GM23248 (cell line): ENCODE measurements at regions not wholly inside any gene's neighbourhood (a gene's known extent, or its start where the extent isn't known, plus 50 kb on each side); places are given as distances from the start of the nearest gene placed in this dataset.

Source experiments
- DNase-seq: peaks from one replicate; pipeline ENCODE4 v3.0.0-alpha.2; 2015
- H2AFZ ChIP-seq: fragments of 200-600 bp; sonication (generic); 2 replicates; pipeline ENCODE4 v1.6.1; 2016; ENCODE audit warnings: antibody characterized with exemption
- H3F3A ChIP-seq: fragments of 200-600 bp; sonication (generic); 2 replicates; pipeline ENCODE4 v1.6.1; 2016; ENCODE audit warnings: mild to moderate bottlenecking, antibody characterized with exemption, mixed run types; ENCODE audit not compliant: insufficient read depth
- H3K27ac ChIP-seq: fragments of 200-600 bp; sonication (generic); 2 replicates; pipeline ENCODE4 v1.5.1; 2016; ENCODE audit warnings: mild to moderate bottlenecking
- H3K27me3 ChIP-seq: fragments of 200-600 bp; sonication (generic); replicated peaks from 2 replicates; pipeline ENCODE4 v1.6.1; 2016; ENCODE audit warnings: mild to moderate bottlenecking; ENCODE audit not compliant: insufficient read depth
- H3K36me3 ChIP-seq: fragments of 200-600 bp; sonication (generic); 2 replicates; pipeline ENCODE4 v1.6.1; 2016; ENCODE audit warnings: low read depth, mild to moderate bottlenecking
- H3K4me1 ChIP-seq: fragments of 200-600 bp; sonication (generic); 2 replicates; pipeline ENCODE4 v1.6.1; 2016; ENCODE audit warnings: mild to moderate bottlenecking; ENCODE audit not compliant: insufficient read depth
- H3K4me2 ChIP-seq: fragments of 200-600 bp; sonication (generic); one replicate; pipeline ENCODE4 v1.6.1; 2016; ENCODE audit warnings: mild to moderate bottlenecking; ENCODE audit not compliant: unreplicated experiment
- H3K4me3 ChIP-seq: fragments of 200-600 bp; sonication (generic); 2 replicates; pipeline ENCODE4 v1.5.1; 2016; ENCODE audit warnings: mild to moderate bottlenecking
- H3K79me2 ChIP-seq: fragments of 200-600 bp; sonication (generic); 2 replicates; pipeline ENCODE4 v1.6.1; 2016; ENCODE audit warnings: mild to moderate bottlenecking; ENCODE audit not compliant: insufficient read depth
- H3K9ac ChIP-seq: fragments of 200-600 bp; sonication (generic); 2 replicates; pipeline ENCODE4 v1.6.1; 2016; ENCODE audit warnings: mild to moderate bottlenecking
- H3K9me2 ChIP-seq: fragments of 200-600 bp; sonication (generic); 2 replicates; pipeline ENCODE4 v1.6.1; 2016; ENCODE audit warnings: mixed run types, mild to moderate bottlenecking, moderate library complexity; ENCODE audit not compliant: insufficient read depth
- H3K9me3 ChIP-seq: fragments of 200-600 bp; sonication (generic); one replicate; pipeline ENCODE4 v1.6.1; 2017; ENCODE audit warnings: low read depth
- H4K20me1 ChIP-seq: fragments of 200-600 bp; sonication (generic); 2 replicates; pipeline ENCODE4 v1.6.0; 2016; ENCODE audit not compliant: insufficient read depth
- EZH2 ChIP-seq: fragments of 200-600 bp; sonication (generic); IDR thresholded peaks from 2 replicates; pipeline ENCODE4 v1.6.1; 2018; ENCODE audit warnings: antibody characterized with exemption, mild to moderate bottlenecking; ENCODE audit not compliant: insufficient read depth, poor library complexity, severe bottlenecking
- EZH2phosphoT487 ChIP-seq: fragments of 200-600 bp; sonication (generic); IDR thresholded peaks from 2 replicates; pipeline ENCODE4 v1.6.1; 2018; ENCODE audit warnings: antibody characterized with exemption, moderate library complexity, mild to moderate bottlenecking, low read depth; ENCODE audit not compliant: insufficient read depth
- WGBS, 2 experiments: methylation state at CpG; one replicate each; pipeline ENCODE4 v1.1.6; 2015 to 2017; ENCODE audit warnings: low lambda C conversion rate in 2 of 2, low coverage in 1 of 2; ENCODE audit errors: missing lambda C conversion rate in 2 of 2; 5-methylcytosine and 5-hydroxymethylcytosine counted together
- in situ Hi-C: fragments of 300-500 bp; cut with MboI; formaldehyde crosslinking; loops from 2 replicates; pipeline ENCODE4 v1.15.0; 2020

DNA sequence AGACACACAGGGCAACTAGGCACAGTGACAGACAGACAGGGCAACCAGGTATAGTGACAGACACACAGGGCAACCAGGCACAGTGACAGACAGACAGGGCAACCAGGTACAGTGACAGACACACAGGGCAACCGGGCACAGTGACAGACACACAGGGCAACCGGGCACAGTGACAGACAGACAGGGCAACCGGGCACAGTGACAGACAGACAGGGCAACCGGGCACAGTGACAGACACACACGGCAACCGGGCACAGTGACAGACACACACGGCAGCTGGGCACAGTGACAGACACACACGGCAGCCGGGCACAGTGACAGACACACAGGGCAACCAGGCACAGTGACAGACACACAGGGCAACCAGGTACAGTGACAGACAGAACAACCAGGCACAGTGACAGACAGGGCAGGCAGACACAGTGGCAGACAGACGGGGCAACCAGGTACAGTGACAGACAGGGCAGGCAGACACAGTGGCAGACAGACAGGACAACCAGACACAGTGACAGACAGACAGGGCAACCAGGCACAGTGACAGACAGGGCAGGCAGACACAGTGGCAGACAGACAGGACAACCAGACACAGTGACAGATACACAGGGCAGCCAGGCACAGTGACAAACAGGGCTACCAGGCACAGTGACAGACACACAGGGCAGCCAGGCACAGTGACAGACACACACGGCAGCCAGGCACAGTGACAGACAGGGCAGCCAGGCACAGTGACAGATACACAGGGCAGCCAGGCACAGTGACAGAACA lies 64.7 kb upstream of the RAB6C start:
- no peaks in the 10 kb centered on the region for H3K36me3 ChIP-seq
- in situ Hi-C loops: no loop called here
- no peak for TF ChIP-seq EZH2
- TF ChIP-seq EZH2phosphoT487: no peak
- H3K27ac ChIP-seq: no peak overlapping the region
- H3K4me1 ChIP-seq: no peaks in the 10 kb centered on the region
- no peak overlapping the region for H2AFZ ChIP-seq
- H3K27me3 ChIP-seq: no peaks in the 10 kb centered on the region
- H3K4me2 ChIP-seq: no peak overlapping the region
- H3K9ac ChIP-seq: no peak overlapping the region
- WGBS, 2 experiments: 30 to 31% methylated on average over 10 to 11 of the region's 11 CpGs
- H3K9me2 ChIP-seq: no peaks in the 10 kb centered on the region
- H3K9me3 ChIP-seq: no peaks in the 10 kb centered on the region
- no peak for DNase-seq
- no peaks in the 10 kb centered on the region for H4K20me1 ChIP-seq
- no peaks in the 10 kb centered on the region for H3K79me2 ChIP-seq
- H3K4me3 ChIP-seq: no peak overlapping the region
- H3F3A ChIP-seq: no peaks in the 10 kb centered on the region

DNA sequence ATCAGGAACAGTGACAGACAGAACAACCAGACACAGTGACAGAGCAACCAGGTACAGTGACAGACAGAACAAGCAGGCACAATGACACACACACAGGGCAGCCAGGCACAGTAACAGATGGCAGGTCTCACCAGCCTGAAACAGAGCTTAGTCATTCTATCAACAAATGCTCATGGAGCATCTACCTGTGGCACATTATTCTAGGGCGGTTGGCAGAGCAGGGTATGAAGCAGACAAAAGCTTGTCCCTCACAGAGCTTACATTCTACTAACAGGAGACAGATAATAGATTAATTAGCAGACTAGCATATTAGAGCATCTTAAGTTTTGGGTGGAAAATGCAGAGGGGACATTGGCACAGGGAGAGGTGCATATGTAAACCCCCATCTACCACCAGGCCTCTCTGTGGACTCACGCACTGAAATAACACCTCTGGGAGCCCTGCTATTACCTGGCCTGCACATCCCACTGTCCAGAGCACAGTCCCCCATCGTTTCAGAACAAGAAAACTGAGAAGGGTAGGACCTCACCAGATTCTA lies 64.1 kb upstream of the RAB6C start:
- Histone ChIP-seq H3F3A (no peaks in the 10 kb centered on the region), H3K9ac (no peak overlapping the region), H2AFZ (no peak overlapping the region), H3K4me3 (no peak overlapping the region), H3K9me3 (no peaks in the 10 kb centered on the region), H3K4me1 (no peaks in the 10 kb centered on the region), H3K27ac (no peak overlapping the region), H3K36me3 (no peaks in the 10 kb centered on the region), H4K20me1 (no peaks in the 10 kb centered on the region), H3K9me2 (no peaks in the 10 kb centered on the region), H3K79me2 (no peaks in the 10 kb centered on the region), H3K4me2 (no peak overlapping the region), H3K27me3 (no peaks in the 10 kb centered on the region)
- DNase-seq: no peak
- no peak for TF ChIP-seq EZH2phosphoT487
- TF ChIP-seq EZH2: no peak
- in situ Hi-C loops: no loop called here
- WGBS, 2 experiments: 60 to 61% methylated on average over 3 of the region's 3 CpGs

GRCh38 chr2:129918604-129919003 lies 60.9 kb upstream of the RAB6C start:
- DNase-seq: no peak
- Histone ChIP-seq H3K9ac (no peak overlapping the region), H2AFZ (no peak overlapping the region), H3K36me3 (no peaks in the 10 kb centered on the region), H3K4me2 (no peak overlapping the region), H3K4me3 (no peak overlapping the region), H3K9me2 (no peaks in the 10 kb centered on the region), H3K27ac (no peak overlapping the region), H3K79me2 (no peaks in the 10 kb centered on the region), H3K27me3 (peaks cover 12% of the 10 kb centered on the region; the same call in 1 of the 2 replicates), H3K4me1 (no peaks in the 10 kb centered on the region), H4K20me1 (no peaks in the 10 kb centered on the region), H3K9me3 (no peaks in the 10 kb centered on the region), H3F3A (no peaks in the 10 kb centered on the region)
- no peak for TF ChIP-seq EZH2phosphoT487
- TF ChIP-seq EZH2: no peak
- 32 to 43% methylated on average over 1 of the region's 1 CpG for WGBS, 2 experiments
- in situ Hi-C loops: no loop called here

DNA sequence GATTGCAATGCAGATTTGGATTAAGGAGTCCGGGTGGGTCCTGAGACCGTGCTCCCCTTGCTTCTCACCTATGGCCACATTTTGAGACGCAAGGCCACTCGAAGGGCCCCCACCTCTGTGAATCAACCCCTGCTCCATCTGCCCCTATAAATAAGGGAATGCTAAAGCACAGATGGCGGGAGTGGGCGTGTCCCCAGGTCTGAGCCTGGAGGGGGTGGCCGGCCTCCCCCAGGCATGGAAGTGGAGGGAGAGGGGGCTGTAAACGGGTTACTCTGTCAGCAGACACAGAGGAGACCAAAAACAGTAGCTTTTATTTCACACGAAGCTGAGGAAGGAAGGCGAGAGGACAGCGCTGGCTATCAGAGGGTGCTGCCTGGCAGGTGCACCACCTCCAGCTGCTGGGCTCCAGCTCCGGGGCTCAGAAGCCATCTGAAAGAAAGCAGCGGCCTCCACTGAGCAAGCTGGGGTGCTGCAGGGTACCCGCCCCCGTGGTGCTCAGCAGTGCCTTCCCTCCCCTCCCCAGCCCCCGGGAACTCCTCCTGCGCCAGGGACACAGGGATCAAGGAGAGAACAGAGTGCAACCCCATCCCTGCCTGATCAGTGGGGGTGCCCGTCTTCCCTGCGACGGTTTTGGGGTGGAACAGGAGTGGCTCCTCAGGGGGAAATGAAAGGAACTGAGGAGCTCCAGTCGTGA lies 56.7 kb upstream of the RAB6C start:
- Histone ChIP-seq H3K27me3 (peaks cover 13% of the 10 kb centered on the region), H3K9me3 (no peaks in the 10 kb centered on the region), H3K4me3 (no peak overlapping the region), H3K79me2 (no peaks in the 10 kb centered on the region), H3F3A (no peaks in the 10 kb centered on the region), H2AFZ (no peak overlapping the region), H3K4me2 (no peak overlapping the region), H3K9me2 (no peaks in the 10 kb centered on the region), H3K9ac (no peak overlapping the region), H3K4me1 (no peaks in the 10 kb centered on the region), H3K27ac (no peak overlapping the region), H3K36me3 (no peaks in the 10 kb centered on the region), H4K20me1 (no peaks in the 10 kb centered on the region)
- TF ChIP-seq EZH2phosphoT487: no peak
- no peak for TF ChIP-seq EZH2
- WGBS, 2 experiments: 5 to 7% methylated on average over 19 to 21 of the region's 21 CpGs
- DNase-seq: no peak
- in situ Hi-C loops: no loop called here
